ENCODE measurements at regions not wholly inside any gene's neighbourhood (a gene's known extent, or its start where the extent isn't known, plus 50 kb on each side); places are given as distances from the start of the nearest gene placed in this dataset.

- TF ChIP-seq CTCF (IDR thresholded peaks at IDR 0.05) = no peak
- no peaks in the 10 kb centered on the region for H3K9me3 ChIP-seq
- no peaks in the 10 kb centered on the region for H3K27me3 ChIP-seq
- DNase-seq (ENCODE audit: extremely low spot score in 2 of 2) = no peak
- no peak overlapping the region for H3K4me3 ChIP-seq
- no peaks in the 10 kb centered on the region for H3K4me1 ChIP-seq
- H3K36me3 ChIP-seq = no peaks in the 10 kb centered on the region
- intact Hi-C loops (cut with DNase I) = no loop called here
- H3K27ac ChIP-seq = no peak overlapping the region
Measured at GRCh38 chr18:46364048-46364447, 259.9 kb downstream of the HAUS1 start.

- no peaks in the 10 kb centered on the region for H3K27me3 ChIP-seq
- intact Hi-C loops (cut with DNase I) = no loop called here
- DNase-seq (ENCODE audit: extremely low spot score in 2 of 2) = no peak
Measured at GRCh38 chr18:46366201-46366600, 262.0 kb downstream of the HAUS1 start.

GRCh38 chr18:46366751-46367376, 262.7 kb downstream of the HAUS1 start:
- Histone ChIP-seq H3K36me3 (no peaks in the 10 kb centered on the region), H3K4me1 (no peaks in the 10 kb centered on the region), H3K27me3 (no peaks in the 10 kb centered on the region), H3K27ac (no peak overlapping the region), H3K9me3 (no peaks in the 10 kb centered on the region), H3K4me3 (no peak overlapping the region)
- TF ChIP-seq POLR2AphosphoS5 (IDR thresholded peaks at IDR 0.05; ENCODE audit: insufficient read depth in 1 of 2, low read depth in 1 of 2) (no peak), POLR2A (IDR thresholded peaks at IDR 0.05) (no peak), CTCF (IDR thresholded peaks at IDR 0.05) (no peak)
- intact Hi-C loops (cut with DNase I) = no loop called here
- no peak for DNase-seq (ENCODE audit: extremely low spot score in 2 of 2)

More at GRCh38 chr18:46366201-46366600, 262.0 kb downstream of the HAUS1 start:
- Histone ChIP-seq H3K4me3 (no peak overlapping the region), H3K9me3 (no peaks in the 10 kb centered on the region), H3K4me1 (no peaks in the 10 kb centered on the region), H3K36me3 (no peaks in the 10 kb centered on the region), H3K27ac (no peak overlapping the region)
- no peak for TF ChIP-seq POLR2A (IDR thresholded peaks at IDR 0.05)
- TF ChIP-seq CTCF (IDR thresholded peaks at IDR 0.05) = no peak
- no peak for TF ChIP-seq POLR2AphosphoS5 (IDR thresholded peaks at IDR 0.05; ENCODE audit: insufficient read depth in 1 of 2, low read depth in 1 of 2)

- no peak overlapping the region for H3K27ac ChIP-seq
- no peak for DNase-seq (ENCODE audit: extremely low spot score in 2 of 2)
- no peaks in the 10 kb centered on the region for H3K9me3 ChIP-seq
- TF ChIP-seq CTCF (IDR thresholded peaks at IDR 0.05) (no peak), POLR2A (IDR thresholded peaks at IDR 0.05) (no peak), POLR2AphosphoS5 (IDR thresholded peaks at IDR 0.05; ENCODE audit: insufficient read depth in 1 of 2, low read depth in 1 of 2) (no peak)
- intact Hi-C loops (cut with DNase I) = no loop called here
- no peaks in the 10 kb centered on the region for H3K4me1 ChIP-seq
- H3K36me3 ChIP-seq = no peaks in the 10 kb centered on the region
- no peak overlapping the region for H3K4me3 ChIP-seq
- no peaks in the 10 kb centered on the region for H3K27me3 ChIP-seq
Measured at GRCh38 chr18:46369323-46369722, 265.1 kb downstream of the HAUS1 start.

- H3K4me3 ChIP-seq = no peak overlapping the region
- H3K9me3 ChIP-seq = no peaks in the 10 kb centered on the region
- TF ChIP-seq CTCF (IDR thresholded peaks at IDR 0.05) = no peak
- no peak for TF ChIP-seq POLR2AphosphoS5 (IDR thresholded peaks at IDR 0.05; ENCODE audit: insufficient read depth in 1 of 2, low read depth in 1 of 2)
- no peak for TF ChIP-seq POLR2A (IDR thresholded peaks at IDR 0.05)
- intact Hi-C loops (cut with DNase I) = no loop called here
- no peak overlapping the region for H3K27ac ChIP-seq
- DNase-seq (ENCODE audit: extremely low spot score in 2 of 2) = no peak
- no peaks in the 10 kb centered on the region for H3K4me1 ChIP-seq
- H3K27me3 ChIP-seq = no peaks in the 10 kb centered on the region
- H3K36me3 ChIP-seq = no peaks in the 10 kb centered on the region
Measured at GRCh38 chr18:46370898-46371297, 266.7 kb downstream of the HAUS1 start.

All from vagina (tissue), 2 donors.